ENCODE measurements at regions not wholly inside any gene's neighbourhood (a gene's known extent, or its start where the extent isn't known, plus 50 kb on each side); places are given as distances from the start of the nearest gene placed in this dataset.

DNA sequence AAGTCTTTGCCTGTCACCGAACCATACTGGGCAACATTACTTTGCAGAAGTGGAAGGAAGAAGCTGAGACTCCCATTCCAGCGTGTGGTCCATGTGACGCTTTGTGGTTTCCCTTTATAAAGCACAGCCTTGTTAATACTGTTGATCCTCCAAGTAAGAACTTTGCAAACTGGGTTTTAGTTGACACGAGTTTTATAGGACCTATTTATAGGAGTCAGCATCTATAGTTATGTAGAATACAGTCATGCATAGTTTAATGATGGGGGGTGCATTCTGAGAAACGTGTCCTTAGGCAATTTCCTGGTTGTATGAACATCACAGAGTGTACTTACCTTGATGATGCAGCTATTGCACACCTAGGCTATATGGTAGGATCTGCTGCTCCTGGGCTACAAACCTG lies 1879.4 kb upstream of the TENM3 start:
- no peaks in the 10 kb centered on the region for H3K4me1 Mint-ChIP-seq
- H3K27ac Mint-ChIP-seq: no peak overlapping the region
- H3K27me3 Mint-ChIP-seq (ENCODE audit: low read depth in 3 of 3): no peaks in the 10 kb centered on the region
- no peak for DNase-seq
- H3K9me3 Mint-ChIP-seq: peaks cover 2 to 44% (median 8%) of the 10 kb centered on the region in 6 donors
- no peaks in the 10 kb centered on the region for H3K36me3 Mint-ChIP-seq
- no peak overlapping the region for H3K4me3 Mint-ChIP-seq

DNA sequence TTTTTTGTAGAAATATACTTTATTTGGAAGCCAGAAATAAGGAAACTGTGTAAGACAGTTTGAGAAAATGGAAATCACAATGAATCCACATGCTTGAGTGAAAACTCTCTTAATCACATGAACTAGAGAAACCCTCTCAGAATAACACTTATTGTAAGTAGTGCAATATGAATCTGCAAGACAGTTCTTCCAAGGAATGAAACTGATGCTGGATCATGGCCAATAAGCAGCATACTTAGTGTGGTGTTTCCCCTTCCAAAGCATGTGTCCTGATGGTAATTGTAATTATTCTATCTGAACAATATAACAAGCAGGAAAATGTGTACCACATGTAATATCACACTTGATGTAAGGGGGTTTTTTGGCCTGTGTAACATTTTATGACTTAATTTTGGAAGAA lies 1870.5 kb upstream of the TENM3 start:
- H3K27me3 Mint-ChIP-seq (ENCODE audit: low read depth in 3 of 3): peaks cover 0 to 1% (median 0%) of the 10 kb centered on the region in 3 donors
- peaks cover 0 to 2% (median 0%) of the 10 kb centered on the region in 3 donors for H3K36me3 Mint-ChIP-seq
- H3K4me1 Mint-ChIP-seq: no peaks in the 10 kb centered on the region
- no peak overlapping the region for H3K27ac Mint-ChIP-seq
- peaks cover 0 to 30% (median 7%) of the 10 kb centered on the region in 6 donors for H3K9me3 Mint-ChIP-seq
- H3K4me3 Mint-ChIP-seq: no peak overlapping the region
- DNase-seq: no peak

- no peaks in the 10 kb centered on the region for H3K27me3 Mint-ChIP-seq (ENCODE audit: low read depth in 3 of 3)
- DNase-seq: no peak
- no peak overlapping the region for H3K4me3 Mint-ChIP-seq
- H3K36me3 Mint-ChIP-seq: peaks cover 0 to 3% (median 0%) of the 10 kb centered on the region in 3 donors
- H3K4me1 Mint-ChIP-seq: no peaks in the 10 kb centered on the region
- H3K27ac Mint-ChIP-seq: no peak overlapping the region
- peaks cover 4 to 33% (median 8%) of the 10 kb centered on the region in 6 donors for H3K9me3 Mint-ChIP-seq
Observed at GRCh38 chr4:180377741-180378140, 1865.5 kb upstream of the TENM3 start.

DNA sequence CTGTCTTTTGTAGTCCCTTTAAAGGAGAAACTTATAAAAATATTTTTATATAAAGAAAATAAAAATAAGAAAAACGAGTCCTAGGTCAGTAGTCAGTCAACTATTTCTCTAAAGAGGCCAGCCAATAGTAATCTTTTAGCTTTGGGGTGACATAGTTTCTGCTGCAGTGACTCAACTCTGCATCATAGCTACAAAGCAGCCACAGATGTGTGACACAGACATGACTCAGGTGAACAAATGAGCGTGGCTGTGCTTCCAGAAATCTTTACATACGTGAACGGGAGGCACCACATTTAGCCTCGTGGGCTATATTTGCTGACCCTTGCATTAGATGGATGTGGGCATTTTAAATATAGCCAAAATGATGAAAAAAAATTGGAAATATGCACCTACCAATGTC lies 1862.5 kb upstream of the TENM3 start:
- H3K9me3 Mint-ChIP-seq: peaks cover 8 to 37% (median 16%) of the 10 kb centered on the region in 6 donors
- no peak for DNase-seq
- no peak overlapping the region for H3K27ac Mint-ChIP-seq
- no peaks in the 10 kb centered on the region for H3K27me3 Mint-ChIP-seq (ENCODE audit: low read depth in 3 of 3)
- H3K4me3 Mint-ChIP-seq: no peak overlapping the region
- no peaks in the 10 kb centered on the region for H3K4me1 Mint-ChIP-seq
- peaks cover 0 to 7% (median 0%) of the 10 kb centered on the region in 3 donors for H3K36me3 Mint-ChIP-seq

- no peak overlapping the region for H3K4me3 Mint-ChIP-seq
- peaks cover 0 to 10% (median 2%) of the 10 kb centered on the region in 6 donors for H3K9me3 Mint-ChIP-seq
- H3K4me1 Mint-ChIP-seq: peaks cover 3 to 6% of the 10 kb centered on the region in 2 donors
- no peaks in the 10 kb centered on the region for H3K36me3 Mint-ChIP-seq
- no peaks in the 10 kb centered on the region for H3K27me3 Mint-ChIP-seq (ENCODE audit: low read depth in 3 of 3)
- no peak overlapping the region for H3K27ac Mint-ChIP-seq
- no peak for DNase-seq
Observed at GRCh38 chr4:180391613-180392012, 1851.6 kb upstream of the TENM3 start.

GRCh38 chr4:180394312-180394711 lies 1848.9 kb upstream of the TENM3 start:
- Mint-ChIP-seq H3K9me3 (peaks cover 0 to 19% (median 4%) of the 10 kb centered on the region in 6 donors), H3K27ac (peak overlapping the region in 2 of 6 donors; percentile 37 to 38), H3K4me3 (peak overlapping the region in 3 of 5 donors; percentile 15 to 62 (median 26)), H3K36me3 (no peaks in the 10 kb centered on the region), H3K27me3 (ENCODE audit: low read depth in 3 of 3) (no peaks in the 10 kb centered on the region), H3K4me1 (peaks cover 3 to 6% of the 10 kb centered on the region in 2 donors)
- no peak for DNase-seq

DNA sequence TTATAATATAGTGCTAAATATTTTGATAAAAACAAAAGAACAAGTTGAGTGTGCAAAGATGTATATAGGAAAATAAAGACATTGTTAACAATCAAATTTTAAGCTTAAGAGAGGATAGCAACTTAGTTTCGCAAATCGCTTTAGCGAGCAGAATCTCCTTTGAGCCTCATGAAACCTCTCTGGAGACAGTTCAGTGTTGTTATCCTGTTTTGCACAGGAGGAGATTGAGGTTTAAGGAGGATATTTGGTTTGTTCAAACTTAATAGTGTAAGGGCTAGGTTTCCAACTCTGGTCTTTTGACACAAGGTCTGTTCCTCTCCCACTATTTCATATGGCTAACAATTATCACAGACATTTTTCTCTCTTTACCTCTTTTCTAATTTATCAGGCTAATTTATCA lies 1848.5 kb upstream of the TENM3 start:
- Mint-ChIP-seq H3K36me3 (no peaks in the 10 kb centered on the region), H3K4me3 (peak overlapping the region in 2 of 5 donors; percentile 15 to 62), H3K27me3 (ENCODE audit: low read depth in 3 of 3) (no peaks in the 10 kb centered on the region), H3K27ac (peak overlapping the region in 1 of 6 donors; percentile 38), H3K4me1 (peaks cover 3 to 6% of the 10 kb centered on the region in 2 donors), H3K9me3 (peaks cover 0 to 23% (median 5%) of the 10 kb centered on the region in 6 donors)
- DNase-seq: no peak

GRCh38 chr4:180398564-180398963 lies 1844.6 kb upstream of the TENM3 start:
- Mint-ChIP-seq H3K9me3 (peaks cover 6 to 47% (median 14%) of the 10 kb centered on the region in 6 donors), H3K4me1 (peaks cover 3 to 6% of the 10 kb centered on the region in 2 donors), H3K36me3 (no peaks in the 10 kb centered on the region), H3K27me3 (ENCODE audit: low read depth in 3 of 3) (peaks cover 0 to 3% (median 1%) of the 10 kb centered on the region in 3 donors), H3K27ac (peak overlapping the region in 1 of 6 donors; percentile 36), H3K4me3 (no peak overlapping the region)
- no peak for DNase-seq

DNA sequence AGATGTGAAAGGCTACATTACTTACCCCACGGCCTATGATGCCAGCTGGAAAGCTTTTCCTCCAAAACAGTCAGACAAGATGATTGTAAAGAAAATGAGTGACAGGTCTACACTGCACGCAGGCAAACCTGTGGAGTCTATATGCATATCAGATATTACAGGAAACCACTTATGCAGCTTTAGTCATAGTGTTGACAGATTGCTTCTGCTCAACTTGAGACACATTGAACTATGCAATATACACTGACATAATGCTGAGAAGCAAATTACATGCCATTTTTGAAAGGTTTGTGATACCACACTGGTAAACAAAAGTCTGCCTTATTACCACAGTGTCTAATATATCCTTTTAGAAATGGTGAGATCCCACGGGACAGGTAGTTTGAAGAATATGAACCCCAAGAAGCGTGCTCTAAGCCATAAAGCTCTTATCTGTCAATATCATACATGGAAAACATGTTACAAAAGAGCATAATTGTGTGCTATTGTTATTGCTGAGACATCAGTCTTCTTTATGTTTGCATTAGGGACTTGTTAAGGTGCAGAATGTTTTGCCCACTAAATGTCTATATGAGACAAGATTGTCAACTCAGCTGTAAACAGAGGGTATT lies 1835.8 kb upstream of the TENM3 start:
- Mint-ChIP-seq H3K36me3 (no peaks in the 10 kb centered on the region), H3K4me3 (no peak overlapping the region), H3K9me3 (peaks cover 1 to 38% (median 10%) of the 10 kb centered on the region in 6 donors), H3K4me1 (peaks cover 0 to 4% of the 10 kb centered on the region in 2 donors), H3K27ac (no peak overlapping the region), H3K27me3 (ENCODE audit: low read depth in 3 of 3) (peaks cover 0 to 3% (median 0%) of the 10 kb centered on the region in 3 donors)
- DNase-seq: no peak

DNA sequence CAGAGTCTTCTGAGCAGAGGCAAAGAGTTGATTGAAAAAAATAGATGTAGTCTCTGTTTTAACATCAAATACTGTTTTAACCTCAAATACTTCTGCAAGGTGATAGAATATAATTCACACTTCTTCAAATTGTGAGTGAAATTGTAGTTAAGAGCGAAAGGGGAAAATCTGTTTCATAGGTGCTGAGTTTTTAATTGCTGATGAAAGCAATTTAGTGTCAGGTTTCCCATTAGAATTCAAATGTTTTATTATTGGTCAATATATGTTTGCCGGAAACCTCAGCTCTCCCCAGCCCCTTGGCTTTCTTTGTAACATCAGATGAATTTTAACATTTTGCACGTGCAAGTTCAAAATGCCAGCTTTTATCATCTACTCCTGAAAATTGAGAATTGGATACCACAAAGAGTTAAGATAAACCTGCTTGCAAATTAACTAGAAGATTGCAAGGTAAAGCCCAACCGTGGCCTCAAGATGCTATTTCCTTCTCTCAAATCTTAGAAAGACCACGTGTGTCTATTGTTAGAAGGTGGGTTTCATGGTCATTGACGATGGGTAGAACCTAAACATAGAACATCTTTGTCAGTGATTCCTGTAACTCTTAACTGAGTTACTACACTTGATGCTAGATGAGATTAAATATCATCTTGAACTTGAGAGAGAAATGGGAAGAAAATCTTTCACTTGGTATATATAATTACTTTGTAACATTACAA lies 1824.2 kb upstream of the TENM3 start:
- H3K4me3 Mint-ChIP-seq: no peak overlapping the region
- H3K4me1 Mint-ChIP-seq: no peaks in the 10 kb centered on the region
- H3K27ac Mint-ChIP-seq: no peak overlapping the region
- DNase-seq: no peak
- no peaks in the 10 kb centered on the region for H3K36me3 Mint-ChIP-seq
- peaks cover 2 to 57% (median 11%) of the 10 kb centered on the region in 6 donors for H3K9me3 Mint-ChIP-seq
- peaks cover 0 to 3% (median 2%) of the 10 kb centered on the region in 3 donors for H3K27me3 Mint-ChIP-seq (ENCODE audit: low read depth in 3 of 3)

DNA sequence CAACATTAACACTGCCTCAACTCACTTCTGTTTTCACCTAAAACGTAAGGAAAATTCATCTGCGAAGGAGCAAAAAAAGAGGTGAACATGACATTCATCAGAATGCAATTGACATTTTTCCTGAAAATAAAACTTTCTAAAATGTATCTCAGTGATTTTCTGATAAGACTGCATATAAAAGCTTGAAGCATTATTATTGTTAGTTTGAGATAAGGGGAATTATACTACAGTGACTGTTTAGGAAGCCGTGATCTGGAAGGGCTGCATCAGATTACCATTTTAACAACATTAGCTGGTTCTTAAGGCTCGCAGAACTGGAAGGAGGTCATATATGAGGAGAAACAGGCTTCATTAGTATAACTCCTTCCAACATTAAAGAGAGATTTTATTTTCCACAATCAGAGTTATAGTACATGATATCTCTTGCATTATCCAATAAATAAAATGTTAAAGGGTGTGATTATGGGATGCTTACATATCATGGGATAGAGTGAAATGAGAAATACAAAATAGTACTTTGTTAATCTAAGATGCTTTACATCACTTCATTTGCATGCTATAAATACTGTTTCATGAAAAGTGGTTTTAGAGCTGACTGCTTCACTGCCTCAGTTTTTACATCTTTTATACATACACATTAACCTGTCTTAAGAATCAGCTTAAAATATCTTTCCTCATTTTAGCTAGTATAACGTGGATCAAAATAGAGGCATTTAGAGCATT lies 1820.1 kb upstream of the TENM3 start:
- H3K27ac Mint-ChIP-seq: no peak overlapping the region
- no peak overlapping the region for H3K4me3 Mint-ChIP-seq
- H3K4me1 Mint-ChIP-seq: no peaks in the 10 kb centered on the region
- DNase-seq: no peak
- H3K27me3 Mint-ChIP-seq (ENCODE audit: low read depth in 3 of 3): peaks cover 0 to 2% (median 0%) of the 10 kb centered on the region in 3 donors
- H3K9me3 Mint-ChIP-seq: peaks cover 3 to 52% (median 9%) of the 10 kb centered on the region in 6 donors
- H3K36me3 Mint-ChIP-seq: no peaks in the 10 kb centered on the region

- no peaks in the 10 kb centered on the region for H3K4me1 Mint-ChIP-seq
- no peak for DNase-seq
- H3K36me3 Mint-ChIP-seq: no peaks in the 10 kb centered on the region
- no peak overlapping the region for H3K27ac Mint-ChIP-seq
- H3K9me3 Mint-ChIP-seq: peaks cover 0 to 47% (median 9%) of the 10 kb centered on the region in 6 donors
- peaks cover 0 to 2% (median 0%) of the 10 kb centered on the region in 3 donors for H3K27me3 Mint-ChIP-seq (ENCODE audit: low read depth in 3 of 3)
- H3K4me3 Mint-ChIP-seq: no peak overlapping the region
Observed at GRCh38 chr4:180423712-180424057, 1819.5 kb upstream of the TENM3 start.

DNA sequence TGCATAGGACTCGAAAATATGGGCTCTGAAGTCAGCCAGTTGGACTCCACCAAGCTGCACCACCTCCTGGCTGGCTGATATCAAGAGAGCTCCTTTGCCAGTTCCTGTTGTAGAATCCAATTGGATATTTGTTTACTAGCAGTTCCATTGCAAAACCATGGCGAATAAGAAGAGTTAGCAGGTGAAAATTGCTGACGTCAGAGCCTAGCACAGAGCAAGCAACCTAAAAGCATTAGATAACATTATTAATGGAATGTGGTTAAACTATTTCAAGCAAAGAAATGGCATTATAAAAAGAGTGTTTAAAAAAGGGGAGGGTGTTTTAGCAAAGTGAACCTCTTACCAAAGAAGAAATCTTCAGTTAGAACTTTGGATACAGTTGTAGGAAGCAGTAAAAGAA lies 1816.3 kb upstream of the TENM3 start:
- H3K27me3 Mint-ChIP-seq (ENCODE audit: low read depth in 3 of 3): peaks cover 0 to 2% (median 0%) of the 10 kb centered on the region in 3 donors
- H3K4me3 Mint-ChIP-seq: no peak overlapping the region
- peaks cover 4 to 33% (median 11%) of the 10 kb centered on the region in 6 donors for H3K9me3 Mint-ChIP-seq
- H3K36me3 Mint-ChIP-seq: no peaks in the 10 kb centered on the region
- no peak overlapping the region for H3K27ac Mint-ChIP-seq
- no peaks in the 10 kb centered on the region for H3K4me1 Mint-ChIP-seq
- no peak for DNase-seq

DNA sequence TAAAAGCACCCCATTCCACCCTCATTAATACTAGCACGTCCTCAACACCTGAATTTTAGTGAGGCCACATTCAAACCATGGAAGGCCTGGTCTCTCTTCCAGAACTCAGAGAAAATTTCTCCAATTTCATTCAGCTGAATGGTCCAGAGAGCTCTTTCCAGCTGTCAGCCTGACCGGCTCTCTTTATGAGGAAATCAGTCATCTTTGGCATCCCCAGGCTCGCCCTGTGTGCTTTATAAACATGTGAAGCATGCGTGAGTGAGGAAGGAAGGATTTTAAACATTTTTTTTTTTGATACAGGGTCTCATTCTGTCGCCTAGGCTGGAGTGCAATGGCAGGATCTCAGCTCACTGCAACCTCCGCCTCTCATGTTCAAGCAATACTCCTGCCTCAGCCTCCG lies 1812.9 kb upstream of the TENM3 start:
- Mint-ChIP-seq H3K4me3 (no peak overlapping the region), H3K4me1 (no peaks in the 10 kb centered on the region), H3K27ac (no peak overlapping the region), H3K9me3 (peaks cover 2 to 30% (median 9%) of the 10 kb centered on the region in 6 donors), H3K36me3 (no peaks in the 10 kb centered on the region), H3K27me3 (ENCODE audit: low read depth in 3 of 3) (peaks cover 0 to 2% (median 0%) of the 10 kb centered on the region in 3 donors)
- no peak for DNase-seq

All from immature natural killer cell (primary cell).